ENCODE measurements at regions not wholly inside any gene's neighbourhood (a gene's known extent, or its start where the extent isn't known, plus 50 kb on each side); places are given as distances from the start of the nearest gene placed in this dataset.

- intact Hi-C loops (cut with DNase I; ENCODE audit: low total_unique reads), result no loop called here
- 59 to 85% methylated on average over 2 of the region's 2 CpGs for WGBS, 2 donors
- TF ChIP-seq, protein P1, sequence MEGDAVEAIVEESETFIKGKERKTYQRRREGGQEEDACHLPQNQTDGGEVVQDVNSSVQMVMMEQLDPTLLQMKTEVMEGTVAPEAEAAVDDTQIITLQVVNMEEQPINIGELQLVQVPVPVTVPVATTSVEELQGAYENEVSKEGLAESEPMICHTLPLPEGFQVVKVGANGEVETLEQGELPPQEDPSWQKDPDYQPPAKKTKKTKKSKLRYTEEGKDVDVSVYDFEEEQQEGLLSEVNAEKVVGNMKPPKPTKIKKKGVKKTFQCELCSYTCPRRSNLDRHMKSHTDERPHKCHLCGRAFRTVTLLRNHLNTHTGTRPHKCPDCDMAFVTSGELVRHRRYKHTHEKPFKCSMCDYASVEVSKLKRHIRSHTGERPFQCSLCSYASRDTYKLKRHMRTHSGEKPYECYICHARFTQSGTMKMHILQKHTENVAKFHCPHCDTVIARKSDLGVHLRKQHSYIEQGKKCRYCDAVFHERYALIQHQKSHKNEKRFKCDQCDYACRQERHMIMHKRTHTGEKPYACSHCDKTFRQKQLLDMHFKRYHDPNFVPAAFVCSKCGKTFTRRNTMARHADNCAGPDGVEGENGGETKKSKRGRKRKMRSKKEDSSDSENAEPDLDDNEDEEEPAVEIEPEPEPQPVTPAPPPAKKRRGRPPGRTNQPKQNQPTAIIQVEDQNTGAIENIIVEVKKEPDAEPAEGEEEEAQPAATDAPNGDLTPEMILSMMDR (IDR thresholded peaks at IDR 0.05), result no peak
- TF ChIP-seq POLR2A (IDR thresholded peaks at IDR 0.05), result no peak
- no peak overlapping the region for H3K4me3 ChIP-seq (ENCODE audit: low read depth, poor library complexity, severe bottlenecking)
- no peak for DNase-seq (ENCODE audit: low spot score in 2 of 2)
These were observed 577.3 kb downstream of the AJAP1 start for GRCh38 chr1:5231541-5232315.

DNA sequence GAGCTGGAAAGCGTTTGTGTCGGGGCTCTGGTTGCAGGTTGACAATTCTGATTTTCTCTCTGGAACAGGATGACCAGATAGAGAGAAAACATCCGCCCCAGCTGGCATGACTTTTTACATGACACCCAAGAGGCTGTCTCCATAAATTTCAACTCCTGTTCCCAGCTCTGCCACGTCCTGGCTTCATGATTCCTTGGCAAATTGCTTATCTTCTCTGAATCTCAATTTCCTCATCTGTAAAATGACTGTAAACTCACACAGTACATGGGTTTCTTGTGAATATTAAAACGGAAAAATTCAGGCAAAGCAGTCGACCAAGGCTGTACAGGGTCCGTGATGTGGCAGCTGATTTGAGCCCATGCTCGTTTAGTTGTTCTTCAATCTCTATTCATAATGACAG lies 572.7 kb downstream of the AJAP1 start:
- no peak overlapping the region for H3K4me3 ChIP-seq (ENCODE audit: low read depth, poor library complexity, severe bottlenecking)
- WGBS, 2 donors, result 62 to 73% methylated on average over 8 of the region's 8 CpGs
- intact Hi-C loops (cut with DNase I; ENCODE audit: low total_unique reads), result no loop called here
- no peak for DNase-seq (ENCODE audit: low spot score in 2 of 2)
- TF ChIP-seq POLR2A (IDR thresholded peaks at IDR 0.05), result no peak
- TF ChIP-seq, protein P1 (IDR thresholded peaks at IDR 0.05), result no peak

GRCh38 chr1:5225707-5226704 lies 571.6 kb downstream of the AJAP1 start:
- H3K4me3 ChIP-seq (ENCODE audit: low read depth, poor library complexity, severe bottlenecking), result no peak overlapping the region
- WGBS, 2 donors, result 47 to 52% methylated on average over 20 of the region's 20 CpGs
- intact Hi-C loops (cut with DNase I; ENCODE audit: low total_unique reads), result no loop called here
- no peak for DNase-seq (ENCODE audit: low spot score in 2 of 2)
- TF ChIP-seq POLR2A (IDR thresholded peaks at IDR 0.05), result no peak
- TF ChIP-seq, protein P1 (IDR thresholded peaks at IDR 0.05), result no peak

- TF ChIP-seq, protein P1 (IDR thresholded peaks at IDR 0.05), result no peak
- TF ChIP-seq POLR2A (IDR thresholded peaks at IDR 0.05), result no peak
- no peak for DNase-seq (ENCODE audit: low spot score in 2 of 2)
- WGBS, 2 donors, result 80 to 92% methylated on average over 4 of the region's 4 CpGs
- H3K4me3 ChIP-seq (ENCODE audit: low read depth, poor library complexity, severe bottlenecking), result no peak overlapping the region
- intact Hi-C loops (cut with DNase I; ENCODE audit: low total_unique reads), result no loop called here
These were observed 568.8 kb downstream of the AJAP1 start for GRCh38 chr1:5223206-5223605.

DNA sequence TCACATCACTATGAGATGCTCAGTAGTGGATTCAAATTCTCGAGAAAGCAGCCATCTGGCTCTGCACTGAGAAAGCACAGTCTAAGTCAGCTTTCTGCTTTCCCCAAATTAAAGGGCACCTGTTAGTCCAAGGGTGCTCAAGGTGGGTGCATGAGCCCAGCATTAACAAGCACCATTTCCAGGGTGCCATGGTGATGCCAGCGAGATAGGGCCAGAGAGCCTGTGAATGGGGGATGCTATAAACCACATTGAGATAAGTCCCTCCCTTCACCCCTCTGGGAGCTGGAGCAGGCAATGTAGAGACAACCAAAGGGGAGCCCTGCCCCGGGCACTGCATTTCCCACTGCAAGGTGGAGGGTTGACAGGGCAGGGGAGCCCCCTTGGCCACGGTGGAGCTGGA lies 568.2 kb downstream of the AJAP1 start:
- no peak overlapping the region for H3K4me3 ChIP-seq (ENCODE audit: low read depth, poor library complexity, severe bottlenecking)
- DNase-seq (ENCODE audit: low spot score in 2 of 2), result no peak
- intact Hi-C loops (cut with DNase I; ENCODE audit: low total_unique reads), result no loop called here
- 73 to 82% methylated on average over 4 of the region's 4 CpGs for WGBS, 2 donors
- TF ChIP-seq POLR2A (IDR thresholded peaks at IDR 0.05), result no peak
- TF ChIP-seq, protein P1 (IDR thresholded peaks at IDR 0.05), result no peak

Data from lower leg skin (tissue), 4 donors.